Cardiac septum (tissue), 1 donor: ENCODE measurements at regions not wholly inside any gene's neighbourhood (a gene's known extent, or its start where the extent isn't known, plus 50 kb on each side); places are given as distances from the start of the nearest gene placed in this dataset.

ENCODE experiments used
- DNase-seq: peaks from one replicate; pipeline ENCODE4 v3.0.0-alpha.2; 2020; ENCODE audit warnings: low spot score
- intact Hi-C: fragments of 100-400 bp; cut with DNase I; formaldehyde crosslinking; loops from one replicate; pipeline ENCODE4 v1.14.0; 2022
- donor health status: DM: no; HTN: no; CAD: no.

DNA sequence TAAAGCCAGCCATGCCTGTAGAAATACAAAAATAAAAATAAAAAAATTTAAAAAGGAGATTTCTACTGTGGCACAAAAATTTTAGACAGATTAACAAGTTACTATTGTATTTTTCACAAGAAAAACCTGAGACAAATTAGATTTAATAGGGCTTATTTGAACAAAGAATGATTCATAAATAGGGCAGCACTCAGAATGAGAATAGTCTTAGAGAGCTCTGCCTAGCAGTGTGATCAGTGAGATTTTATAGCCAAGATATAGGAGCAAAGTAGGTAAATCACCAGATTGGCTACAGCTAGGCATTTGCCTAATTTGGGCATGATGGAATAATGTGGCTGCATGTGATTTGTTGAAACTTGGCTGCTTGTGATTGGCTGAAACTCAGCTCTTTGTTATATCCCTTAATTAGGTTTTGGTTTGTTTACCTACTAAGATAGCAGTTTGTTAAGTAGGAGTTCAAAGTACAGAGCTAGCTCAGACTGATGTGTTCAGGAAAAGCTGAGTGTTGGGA lies 279.7 kb upstream of the TMTC1 start:
- intact Hi-C loops = no loop called here
- DNase-seq = no peak

DNA sequence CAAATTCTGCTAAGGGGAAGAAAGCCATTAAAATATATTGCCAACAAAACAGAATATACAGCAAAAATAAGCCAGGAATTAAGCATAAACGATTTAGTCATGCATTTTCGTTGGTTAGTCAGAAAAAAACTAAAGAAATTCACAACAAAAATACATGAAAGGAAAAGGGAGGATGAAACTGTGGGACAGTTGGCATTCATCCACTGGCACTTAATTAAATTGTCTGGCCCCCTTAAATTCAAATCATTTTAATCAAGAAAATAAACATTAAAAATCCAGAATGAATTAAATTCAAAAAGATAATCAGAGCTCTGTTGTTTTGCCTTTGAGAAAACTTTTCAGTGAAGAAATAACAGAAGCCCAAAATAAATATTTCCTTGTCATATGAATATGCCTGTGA lies 264.6 kb upstream of the TMTC1 start:
- DNase-seq = no peak
- intact Hi-C loops = no loop called here

DNA sequence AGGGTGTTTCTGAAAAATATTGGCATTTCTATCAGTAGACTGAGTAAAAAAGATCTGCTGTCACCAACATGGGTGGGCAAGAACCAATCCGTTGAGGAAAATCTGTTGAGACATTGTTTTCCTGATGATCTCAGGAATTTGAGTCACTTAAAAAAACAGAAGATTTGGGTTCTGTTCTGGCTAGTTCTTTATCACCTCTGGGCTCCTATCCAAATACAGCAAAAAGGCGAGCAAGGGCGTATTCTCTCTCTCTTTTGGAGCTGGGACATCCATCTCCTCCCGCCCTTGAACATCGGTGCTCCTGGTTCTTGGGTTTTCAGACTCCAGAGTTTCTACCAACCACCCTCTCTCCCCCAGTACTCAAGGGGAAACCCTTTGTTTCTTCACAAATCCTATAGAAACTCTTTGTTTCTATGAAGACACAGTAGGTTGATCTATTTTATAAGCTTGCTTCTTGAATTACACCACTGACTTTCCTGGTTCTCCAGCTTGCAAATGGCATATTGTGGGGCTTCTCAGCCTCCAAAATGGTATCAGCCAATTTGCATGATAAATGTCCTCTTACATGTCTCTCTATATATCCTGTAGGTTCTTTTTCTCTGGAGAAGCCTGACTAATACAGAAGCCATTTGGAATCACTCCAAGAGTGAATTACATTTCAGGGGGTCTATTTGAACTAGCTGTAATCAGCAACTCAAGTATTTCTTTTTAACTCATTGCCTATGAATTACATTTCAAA lies 263.9 kb upstream of the TMTC1 start:
- DNase-seq = no peak
- intact Hi-C loops = no loop called here

DNA sequence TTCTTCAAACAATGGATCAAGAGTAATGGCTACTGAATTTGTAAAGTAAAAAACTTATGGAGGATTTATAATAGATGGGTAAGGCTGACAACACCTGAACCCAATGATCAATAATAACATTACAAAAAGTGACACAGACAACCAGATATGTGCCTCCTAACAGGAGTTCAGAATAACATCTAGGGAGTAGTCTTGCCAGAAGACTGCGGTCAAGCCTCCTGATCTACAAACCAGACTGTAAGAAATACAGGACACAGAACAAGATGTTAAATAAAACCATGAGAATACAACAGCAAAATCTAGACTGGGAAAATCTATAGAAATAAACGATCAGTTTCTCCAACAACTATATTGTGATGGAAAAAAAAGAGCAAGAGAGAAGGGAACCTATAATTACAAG lies 262.6 kb upstream of the TMTC1 start:
- DNase-seq = no peak
- intact Hi-C loops = no loop called here

DNA sequence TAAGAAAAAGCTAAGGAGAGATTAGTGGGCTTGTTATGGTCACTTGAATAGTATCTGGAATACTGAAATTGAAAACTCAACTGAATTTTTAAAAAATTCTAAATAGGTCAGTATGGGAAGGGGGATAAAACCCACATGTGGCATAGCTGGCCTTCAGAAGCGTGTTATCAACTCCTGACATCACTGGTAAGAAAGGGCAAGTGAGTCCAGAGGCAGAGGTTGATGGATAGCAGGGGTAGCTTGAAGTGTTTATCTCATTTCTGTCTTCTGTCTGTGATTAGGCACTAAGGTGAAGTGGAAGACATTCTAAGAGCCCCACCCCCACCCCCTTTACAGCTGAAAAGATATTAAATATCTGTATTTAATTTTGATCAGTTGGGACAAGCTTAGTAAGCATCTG lies 261.4 kb upstream of the TMTC1 start:
- intact Hi-C loops = no loop called here
- DNase-seq = no peak

DNA sequence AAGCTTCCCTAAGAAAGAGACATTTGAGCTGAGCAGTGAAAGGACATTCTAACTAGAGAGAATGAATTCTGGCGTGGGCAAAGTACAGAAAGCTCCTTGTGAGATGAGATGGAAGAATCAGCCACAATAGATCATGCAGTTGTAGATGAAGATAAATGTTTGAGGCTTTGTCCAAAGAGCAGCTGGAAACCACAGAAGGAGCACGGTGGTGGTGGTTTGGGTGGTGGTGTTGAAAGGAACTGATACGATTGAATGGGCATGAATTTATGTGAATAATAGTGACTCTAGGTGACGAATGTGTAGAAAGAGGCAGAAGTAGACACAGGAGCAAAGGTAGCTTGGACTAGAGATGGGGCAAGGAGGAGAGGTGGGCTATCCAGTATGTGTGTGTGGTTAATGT lies 260.5 kb upstream of the TMTC1 start:
- DNase-seq = no peak
- intact Hi-C loops = no loop called here

DNA sequence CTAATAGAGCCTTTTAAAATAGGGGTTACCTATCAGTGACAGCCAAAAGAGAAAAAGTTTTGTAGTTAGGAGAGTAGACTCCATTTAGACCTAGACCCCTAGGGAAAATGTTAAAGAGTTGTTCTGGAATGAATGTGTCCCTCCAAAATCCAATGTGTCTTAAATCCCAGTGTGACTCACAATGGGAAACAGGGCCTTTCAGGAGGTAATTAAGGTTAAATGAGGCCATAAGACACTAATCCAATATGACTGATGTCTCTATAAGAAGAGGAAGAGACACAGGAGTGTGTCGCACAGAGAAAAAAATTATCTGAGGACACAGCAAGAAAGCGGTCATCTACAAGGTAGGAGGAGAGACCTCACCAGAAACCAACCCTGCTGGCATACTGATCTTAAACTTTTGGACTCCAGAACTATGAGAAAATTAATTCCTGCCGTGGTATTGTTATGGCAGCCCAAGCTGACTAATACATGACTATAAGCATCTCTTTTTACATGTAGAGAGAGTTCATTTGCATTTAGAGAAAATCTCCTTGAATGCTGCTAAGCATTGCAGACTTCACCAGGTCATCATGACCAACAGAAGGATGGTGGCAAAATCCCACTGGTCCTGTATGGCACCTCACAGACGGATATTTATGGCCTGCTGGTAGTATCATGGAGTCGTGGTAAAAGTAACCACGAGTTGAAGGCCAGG lies 259.6 kb upstream of the TMTC1 start:
- DNase-seq = no peak
- intact Hi-C loops = no loop called here

DNA sequence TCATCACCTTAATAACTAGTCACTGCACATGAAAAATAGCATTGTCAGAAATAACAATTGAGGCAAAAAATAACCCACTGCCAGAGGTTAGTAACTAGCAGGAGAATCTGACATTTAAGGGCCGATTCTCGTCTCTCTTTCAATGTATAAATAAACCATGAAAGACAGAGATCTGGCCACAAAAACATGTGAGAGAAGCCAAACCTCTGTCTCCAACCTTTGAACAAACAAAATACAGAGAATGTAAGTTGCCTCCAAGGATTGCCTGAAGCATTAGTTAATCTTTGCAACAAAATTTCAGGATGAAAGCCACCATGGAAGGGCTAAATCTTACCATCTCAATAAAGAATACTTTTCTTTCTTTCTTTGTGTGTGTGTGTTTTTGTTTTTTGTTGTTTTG lies 257.4 kb upstream of the TMTC1 start:
- intact Hi-C loops = no loop called here
- no peak for DNase-seq

DNA sequence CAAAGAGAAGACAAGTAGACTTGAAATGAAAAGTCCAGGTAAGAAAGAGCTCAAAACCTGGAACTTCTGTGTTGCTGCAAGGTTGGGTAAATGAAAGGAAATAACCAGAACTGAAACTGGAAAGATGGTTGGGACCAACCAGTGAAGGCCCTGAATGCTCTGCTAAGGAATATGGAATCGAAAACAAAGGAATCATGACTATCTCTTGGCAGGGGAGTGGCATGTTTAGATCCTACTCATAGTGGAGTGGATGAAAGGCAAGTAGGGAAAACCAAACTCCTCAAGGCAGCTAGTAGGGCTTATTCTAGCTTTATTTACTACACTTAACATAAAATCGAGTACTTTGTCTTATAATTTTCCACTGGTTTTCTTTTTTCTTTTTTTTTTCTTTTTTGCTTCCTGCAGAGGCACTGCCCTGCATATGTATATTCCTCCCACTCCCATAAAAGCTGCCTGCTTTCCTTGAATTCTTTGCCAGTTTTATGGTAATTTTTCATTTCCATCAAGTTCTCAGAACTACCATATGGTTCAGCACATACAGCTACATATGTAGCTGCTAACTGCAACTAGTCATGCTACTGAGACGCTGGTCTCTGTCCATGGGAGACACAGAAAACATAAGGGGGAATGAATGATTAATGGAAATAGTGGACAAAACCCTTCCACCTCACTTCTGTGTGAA lies 247.1 kb upstream of the TMTC1 start:
- DNase-seq = no peak
- intact Hi-C loops = no loop called here

DNA sequence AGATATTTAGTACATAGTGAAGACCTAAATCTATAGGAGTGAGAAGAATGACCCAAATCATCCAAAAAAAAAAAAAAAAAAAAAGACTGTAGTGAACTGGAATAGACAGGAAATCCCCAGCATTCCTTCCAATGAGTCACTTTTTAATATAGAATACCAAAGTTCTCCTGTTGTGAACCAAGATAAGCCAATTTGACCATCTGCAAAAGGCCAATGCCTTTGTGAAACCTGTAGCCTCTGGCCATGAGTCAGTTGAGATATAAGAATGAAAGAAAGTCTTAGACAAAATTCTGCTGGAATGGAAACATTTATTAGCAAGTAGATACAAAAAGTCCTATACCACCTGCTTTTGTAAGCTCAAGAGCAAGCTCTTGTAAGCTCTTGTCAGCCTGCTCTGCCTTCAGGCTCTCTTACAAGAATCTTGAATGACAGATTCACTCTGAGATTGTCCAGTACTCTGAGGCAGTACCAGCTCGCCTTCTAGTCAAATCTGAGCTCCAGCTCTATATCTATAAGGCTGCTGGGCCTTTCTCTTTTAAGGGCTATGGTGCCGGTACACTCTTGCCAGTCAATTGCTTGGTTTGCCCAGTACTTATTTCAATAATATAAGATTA lies 243.0 kb upstream of the TMTC1 start:
- DNase-seq = no peak
- intact Hi-C loops = no loop called here

DNA sequence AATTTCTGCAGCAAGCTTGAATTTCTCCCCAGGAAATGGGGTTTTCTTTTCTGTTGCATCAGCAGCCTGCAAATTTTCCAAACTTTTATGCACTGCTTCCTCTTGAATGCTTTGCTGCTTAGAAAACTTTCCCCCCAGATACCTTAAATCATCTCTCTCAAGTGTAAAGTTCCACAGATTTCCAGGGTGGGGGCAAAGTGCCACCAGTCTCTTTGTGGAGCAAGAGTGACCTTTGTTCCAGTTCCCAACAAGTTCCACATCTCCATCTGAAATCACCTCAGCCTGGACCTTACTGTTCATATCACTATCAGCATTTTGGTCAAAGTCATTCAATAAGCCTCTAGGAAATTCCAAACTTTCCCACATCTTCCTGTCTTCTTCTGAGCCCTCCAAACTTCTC lies 241.6 kb upstream of the TMTC1 start:
- DNase-seq = no peak
- intact Hi-C loops = no loop called here

DNA sequence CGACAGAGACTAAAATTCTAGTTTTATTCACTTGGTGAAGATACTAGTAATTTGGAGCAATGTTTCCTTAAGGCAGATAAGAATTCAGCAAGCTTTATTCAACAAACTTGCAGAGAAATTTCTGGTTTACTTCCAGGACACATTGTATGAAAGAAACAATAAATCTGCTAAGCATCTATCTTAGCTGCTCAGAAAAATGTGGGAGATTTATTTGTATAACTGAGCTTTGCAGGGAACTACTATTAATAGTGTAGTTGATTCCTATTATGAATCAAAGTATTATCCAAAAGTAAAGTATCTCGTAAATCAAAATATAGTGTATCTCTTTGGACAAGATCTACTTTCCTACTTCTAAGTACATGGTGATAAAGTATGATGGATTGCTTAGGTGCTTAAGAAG lies 239.4 kb upstream of the TMTC1 start:
- intact Hi-C loops = no loop called here
- no peak for DNase-seq

DNA sequence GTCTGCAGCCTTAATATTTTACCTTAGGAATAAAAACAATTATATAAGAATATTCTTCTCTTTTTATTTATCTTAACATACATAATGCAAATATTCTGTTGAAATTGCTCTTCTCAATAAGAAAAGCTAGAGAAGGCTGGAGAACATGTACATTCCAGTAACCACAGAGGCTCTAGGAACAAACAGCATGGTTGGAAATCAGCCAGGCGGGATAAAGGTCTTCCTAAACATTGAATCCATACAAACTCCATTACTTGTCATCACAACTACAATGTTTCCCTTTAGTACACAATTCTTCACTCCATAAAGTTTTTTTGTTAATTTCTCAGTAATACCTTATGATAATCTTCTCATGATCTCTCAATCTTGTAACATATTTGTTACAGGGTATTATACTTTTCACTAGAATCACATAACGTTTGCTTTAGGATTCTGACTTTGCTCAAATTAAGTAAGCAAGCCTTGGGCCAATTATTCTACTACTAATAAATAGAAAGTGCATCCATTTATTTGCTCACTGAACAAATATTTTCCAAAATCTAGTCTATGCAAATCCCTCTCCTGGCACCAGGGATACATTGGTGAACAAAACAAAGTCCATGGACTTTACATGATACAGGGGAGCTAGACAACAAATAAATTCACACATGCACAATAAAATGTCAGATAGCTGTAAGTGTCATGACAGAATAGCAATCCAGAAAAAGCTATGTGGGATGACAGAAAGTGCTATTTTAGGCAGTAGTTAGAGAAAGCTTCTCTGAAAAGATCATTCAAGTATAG lies 237.5 kb upstream of the TMTC1 start:
- DNase-seq = no peak
- intact Hi-C loops = no loop called here

DNA sequence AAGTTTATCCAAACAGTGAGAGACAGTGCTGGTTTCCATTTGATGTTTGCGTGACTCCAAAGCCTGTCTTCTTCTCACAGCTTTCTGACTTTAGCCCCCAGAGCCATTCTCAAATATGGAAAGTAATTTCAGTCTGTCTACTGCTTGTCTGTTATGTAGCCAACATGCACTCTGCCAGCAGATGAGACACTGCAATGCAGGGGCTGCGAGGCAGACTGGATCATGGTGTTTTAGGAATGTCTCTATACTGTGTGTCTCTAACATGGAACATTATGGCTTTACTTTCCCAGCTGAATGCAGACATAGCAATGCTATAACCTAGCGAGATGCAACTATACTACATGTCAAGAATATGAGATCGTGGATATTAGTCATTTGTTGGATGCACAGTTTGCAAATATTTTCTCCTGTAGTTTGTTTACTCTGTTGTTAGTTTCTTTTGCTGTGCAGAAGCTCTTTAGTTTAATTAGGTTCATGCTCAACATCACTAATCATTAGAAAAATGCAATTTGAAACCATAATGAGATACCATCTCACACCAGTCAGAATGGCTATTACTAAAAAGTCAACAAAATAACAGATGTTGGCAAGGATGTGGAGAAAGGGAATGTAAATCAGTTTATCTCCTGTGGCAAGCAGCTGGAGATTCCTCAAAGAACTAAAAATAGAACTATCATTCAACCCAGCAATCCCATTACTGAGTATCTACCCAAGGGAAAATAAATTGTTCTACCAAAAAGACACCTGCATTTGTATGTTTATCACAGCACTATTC lies 235.8 kb upstream of the TMTC1 start:
- intact Hi-C loops = no loop called here
- DNase-seq = no peak

DNA sequence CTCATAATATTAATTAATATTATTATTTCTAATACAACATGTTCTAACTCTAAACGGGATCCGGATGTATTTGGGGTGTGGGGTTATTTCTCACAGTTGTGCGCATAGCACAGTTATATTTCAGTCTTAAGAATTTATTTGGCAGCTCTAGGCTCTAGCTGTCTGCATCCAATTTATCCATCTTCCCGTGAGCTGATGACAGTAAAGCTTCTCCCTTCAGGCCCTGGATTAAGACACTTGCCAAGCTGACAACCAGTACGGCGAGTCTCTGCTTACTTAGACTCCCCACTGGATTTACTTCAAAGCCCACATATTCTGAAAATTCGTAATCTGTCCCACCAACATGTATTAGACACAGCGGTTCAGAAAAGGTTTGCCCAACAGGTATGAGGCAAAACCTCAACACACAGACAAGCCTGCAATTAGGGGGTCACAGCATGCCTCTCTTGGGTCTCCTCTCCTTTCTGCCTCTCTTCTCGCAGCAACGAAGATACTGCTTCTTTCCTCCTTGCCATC lies 232.9 kb upstream of the TMTC1 start:
- no peak for DNase-seq
- intact Hi-C loops = no loop called here

DNA sequence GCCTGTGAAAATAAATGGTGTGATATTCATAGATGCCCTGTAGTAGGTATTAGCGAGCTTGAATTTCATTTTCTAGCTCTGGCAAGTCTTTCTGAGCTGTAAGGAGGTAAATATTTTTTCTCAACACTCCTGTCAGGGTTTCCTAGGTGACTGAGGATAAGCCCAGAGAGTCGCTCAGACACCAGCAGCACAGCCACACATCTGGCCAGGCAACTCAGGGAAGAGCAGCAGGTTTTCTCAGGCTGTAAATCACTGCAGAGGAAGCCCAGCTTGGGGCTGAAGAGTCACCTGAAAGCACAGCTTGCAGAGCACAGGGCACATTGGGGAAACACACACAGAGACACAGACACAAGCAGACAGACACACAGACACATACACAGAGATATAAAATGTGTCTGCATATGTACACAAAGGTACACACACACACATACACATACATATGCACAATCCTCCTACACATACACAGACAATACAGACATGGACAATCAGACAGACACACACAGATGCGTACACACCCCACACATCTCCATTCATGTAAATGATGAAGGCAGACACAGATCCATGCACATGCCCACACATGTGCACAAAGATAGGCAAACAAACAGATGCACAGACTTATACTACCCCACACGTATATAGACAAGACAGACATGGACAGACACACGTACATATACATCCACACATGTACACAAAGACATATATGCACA lies 232.0 kb upstream of the TMTC1 start:
- no peak for DNase-seq
- intact Hi-C loops = no loop called here

DNA sequence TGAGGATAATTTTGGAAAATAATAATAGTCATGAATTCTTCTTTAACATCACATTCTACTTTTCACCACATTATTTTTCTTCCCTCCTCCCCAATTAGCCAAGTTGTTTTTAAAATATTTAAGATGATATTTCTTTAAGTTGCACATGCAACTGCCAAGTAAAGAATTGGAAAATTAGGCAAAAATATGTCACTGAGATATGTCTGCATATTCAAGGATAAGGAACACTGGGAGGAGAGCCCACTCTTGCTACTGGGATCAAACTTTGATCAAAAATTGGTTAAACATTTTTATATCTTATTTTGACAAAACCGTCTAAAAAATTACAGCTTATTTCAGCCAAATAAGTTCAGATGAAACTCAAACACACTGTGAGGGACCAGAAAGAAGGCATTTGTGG lies 231.2 kb upstream of the TMTC1 start:
- no peak for DNase-seq
- intact Hi-C loops = no loop called here

DNA sequence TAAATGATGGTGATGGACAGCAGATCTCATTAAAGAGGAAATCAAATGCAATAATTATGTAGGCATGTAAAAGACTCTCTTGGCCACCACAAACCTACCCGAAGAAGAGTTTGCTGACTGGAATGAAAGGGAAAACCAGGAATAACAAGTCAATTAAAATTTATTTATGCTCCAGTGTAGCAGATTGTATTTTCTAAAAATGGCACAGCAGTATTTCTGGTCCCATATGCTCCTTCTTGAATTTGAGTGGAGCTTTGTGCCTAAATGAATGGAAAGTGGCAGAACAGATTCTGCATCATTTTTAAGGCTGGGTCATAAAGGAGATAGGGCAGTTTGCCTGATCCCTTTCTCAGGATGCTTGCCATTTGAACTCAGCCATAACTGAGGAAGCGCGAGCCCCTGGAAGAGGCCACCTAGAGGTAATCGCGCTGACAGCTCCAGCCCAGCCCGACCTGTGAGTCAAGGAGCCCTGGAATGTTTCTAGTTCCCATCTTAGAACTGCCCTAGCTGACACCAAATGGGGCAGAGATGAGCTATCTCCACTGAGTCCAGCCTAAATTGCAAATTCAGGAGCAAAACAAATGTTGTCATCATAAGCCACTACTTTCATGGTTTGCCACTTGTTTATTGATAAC lies 229.2 kb upstream of the TMTC1 start:
- DNase-seq = no peak
- intact Hi-C loops = no loop called here
